ENCODE measurements at regions not wholly inside any gene's neighbourhood (a gene's known extent, or its start where the extent isn't known, plus 50 kb on each side); places are given as distances from the start of the nearest gene placed in this dataset.
"Not testable (repeated sequence)": the region's sequence is repeated elsewhere in the genome, so short reads cannot be mapped to it uniquely, and the experiment has no call there.

- DNase-seq; H3K4me3 ChIP-seq; H3K27me3 ChIP-seq; H3K9me3 ChIP-seq; H3K36me3 ChIP-seq; H3K4me1 ChIP-seq (ENCODE audit: insufficient read depth); intact Hi-C loops (cut with DNase I); H3K27ac ChIP-seq: not testable (repeated sequence)
- WGBS, 3 donors = 66 to 84% (median 82%) methylated on average over 7 to 8 of the region's 8 CpGs
Observed at GRCh38 chr15:24488164-24488907, 187.2 kb upstream of the NPAP1 start.

- H3K27me3 ChIP-seq; DNase-seq; H3K36me3 ChIP-seq; intact Hi-C loops (cut with DNase I); H3K27ac ChIP-seq; H3K4me3 ChIP-seq; H3K4me1 ChIP-seq (ENCODE audit: insufficient read depth); H3K9me3 ChIP-seq: not testable (repeated sequence)
- WGBS, 3 donors = 87 to 89% (median 89%) methylated on average over 11 of the region's 11 CpGs
Observed at GRCh38 chr15:24505216-24505615, 170.4 kb upstream of the NPAP1 start.

GRCh38 chr15:24509714-24510113 is 165.9 kb upstream of the NPAP1 start:
- H3K27me3 ChIP-seq; intact Hi-C loops (cut with DNase I); DNase-seq; H3K4me1 ChIP-seq (ENCODE audit: insufficient read depth); H3K9me3 ChIP-seq; H3K36me3 ChIP-seq; H3K27ac ChIP-seq; H3K4me3 ChIP-seq: not testable (repeated sequence)
- WGBS, 3 donors = 96 to 98% (median 97%) methylated on average over 1 of the region's 1 CpG

GRCh38 chr15:24511598-24511997 is 164.0 kb upstream of the NPAP1 start:
- H3K27me3 ChIP-seq; intact Hi-C loops (cut with DNase I); DNase-seq; H3K4me3 ChIP-seq; H3K9me3 ChIP-seq; H3K27ac ChIP-seq; H3K36me3 ChIP-seq; H3K4me1 ChIP-seq (ENCODE audit: insufficient read depth): not testable (repeated sequence)
- 73 to 90% (median 88%) methylated on average over 3 of the region's 3 CpGs for WGBS, 3 donors

GRCh38 chr15:24518772-24519171 is 156.8 kb upstream of the NPAP1 start:
- H3K4me1 ChIP-seq (ENCODE audit: insufficient read depth); H3K9me3 ChIP-seq; H3K4me3 ChIP-seq; DNase-seq; H3K27ac ChIP-seq; H3K36me3 ChIP-seq; H3K27me3 ChIP-seq; intact Hi-C loops (cut with DNase I): not testable (repeated sequence)
- 83 to 88% (median 87%) methylated on average over 4 of the region's 4 CpGs for WGBS, 3 donors

- H3K4me3 ChIP-seq; intact Hi-C loops (cut with DNase I); H3K27me3 ChIP-seq; H3K36me3 ChIP-seq; H3K4me1 ChIP-seq (ENCODE audit: insufficient read depth); DNase-seq; H3K27ac ChIP-seq; H3K9me3 ChIP-seq: not testable (repeated sequence)
- 54 to 58% (median 57%) methylated on average over 3 of the region's 3 CpGs for WGBS, 3 donors
Observed at GRCh38 chr15:24531235-24531634, 144.3 kb upstream of the NPAP1 start.

- WGBS, 3 donors = 86 to 90% (median 90%) methylated on average over 1 of the region's 1 CpG
- intact Hi-C loops (cut with DNase I); H3K4me1 ChIP-seq (ENCODE audit: insufficient read depth); H3K36me3 ChIP-seq; H3K27me3 ChIP-seq; H3K27ac ChIP-seq; H3K9me3 ChIP-seq; DNase-seq; H3K4me3 ChIP-seq: not testable (repeated sequence)
Observed at GRCh38 chr15:24534032-24534431, 141.5 kb upstream of the NPAP1 start.

GRCh38 chr15:24557281-24557680 is 118.3 kb upstream of the NPAP1 start:
- H3K27ac ChIP-seq; H3K9me3 ChIP-seq; H3K36me3 ChIP-seq; H3K4me3 ChIP-seq; intact Hi-C loops (cut with DNase I); DNase-seq; H3K27me3 ChIP-seq; H3K4me1 ChIP-seq (ENCODE audit: insufficient read depth): not testable (repeated sequence)
- 68 to 80% (median 80%) methylated on average over 5 of the region's 5 CpGs for WGBS, 3 donors

GRCh38 chr15:24607636-24608035 is 67.9 kb upstream of the NPAP1 start:
- Histone ChIP-seq H3K27ac (no peak overlapping the region), H3K4me1 (ENCODE audit: insufficient read depth) (no peaks in the 10 kb centered on the region), H3K4me3 (no peak overlapping the region), H3K27me3 (no peaks in the 10 kb centered on the region), H3K9me3 (no peaks in the 10 kb centered on the region), H3K36me3 (no peaks in the 10 kb centered on the region)
- TF ChIP-seq POLR2A (IDR thresholded peaks at IDR 0.05) (no peak), EP300 (IDR thresholded peaks at IDR 0.05) (no peak), CTCF (IDR thresholded peaks at IDR 0.05) (no peak)
- WGBS, 3 donors = 69 to 80% (median 71%) methylated on average over 4 of the region's 4 CpGs
- DNase-seq = no peak
- intact Hi-C loops (cut with DNase I) = no loop called here
